H9 (cell line): ENCODE measurements at regions not wholly inside any gene's neighbourhood (a gene's known extent, or its start where the extent isn't known, plus 50 kb on each side); places are given as distances from the start of the nearest gene placed in this dataset.

Experiments
- DNase-seq: peaks from one replicate; pipeline ENCODE4 v3.0.0-alpha.2; 2017
- H2AFZ ChIP-seq: one replicate; pipeline ENCODE4 v1.6.1; 2013; ENCODE audit warnings: mild to moderate bottlenecking, low read length, control low read depth, moderate library complexity
- H2AK5ac ChIP-seq: 2 replicates; pipeline ENCODE4 v1.6.1; 2013; ENCODE audit warnings: low read length, control low read depth, mixed read lengths; ENCODE audit not compliant: insufficient read length
- H2BK120ac ChIP-seq: one replicate; pipeline ENCODE4 v1.6.1; 2013; ENCODE audit warnings: low read depth, mild to moderate bottlenecking, low read length, control low read depth, inconsistent platforms; ENCODE audit not compliant: poor library complexity, severe bottlenecking
- H2BK12ac ChIP-seq: 2 replicates; pipeline ENCODE4 v1.6.1; 2013; ENCODE audit warnings: low read length, control low read depth, mixed read lengths, low read depth; ENCODE audit not compliant: insufficient read length
- H2BK15ac ChIP-seq: 2 replicates; pipeline ENCODE4 v1.6.1; 2013; ENCODE audit warnings: low read depth, low read length, control low read depth
- H2BK20ac ChIP-seq: one replicate; pipeline ENCODE4 v1.6.1; 2013; ENCODE audit warnings: low read depth, mild to moderate bottlenecking, low read length, control low read depth, inconsistent platforms; ENCODE audit not compliant: poor library complexity, severe bottlenecking
- H2BK5ac ChIP-seq: 2 replicates; pipeline ENCODE4 v1.6.1; 2013; ENCODE audit warnings: low read length, control low read depth, mixed read lengths; ENCODE audit not compliant: insufficient read length
- H3K14ac ChIP-seq: 2 replicates; pipeline ENCODE4 v1.6.1; 2013; ENCODE audit warnings: low read length, control low read depth; ENCODE audit not compliant: insufficient read depth
- H3K18ac ChIP-seq: 2 replicates; pipeline ENCODE4 v1.6.1; 2013; ENCODE audit warnings: low read depth, mild to moderate bottlenecking, mixed read lengths, low read length, control low read depth; ENCODE audit not compliant: insufficient read length
- H3K23ac ChIP-seq: 2 replicates; pipeline ENCODE4 v1.6.1; 2013; ENCODE audit warnings: low read length, control low read depth, mixed read lengths, low read depth; ENCODE audit not compliant: insufficient read length
- H3K23me2 ChIP-seq: 2 replicates; pipeline ENCODE4 v1.6.1; 2013; ENCODE audit warnings: low read depth, mild to moderate bottlenecking, mixed read lengths, low read length, control low read depth; ENCODE audit not compliant: insufficient read length, poor library complexity, severe bottlenecking
- H3K27ac ChIP-seq: 2 replicates; pipeline ENCODE4 v1.5.1; 2013; ENCODE audit warnings: low read length, control low read depth, mixed read lengths, low read depth; ENCODE audit not compliant: insufficient read length
- H3K27me3 ChIP-seq: 2 replicates; pipeline ENCODE4 v1.6.1; 2013; ENCODE audit warnings: low read length, control low read depth, inconsistent platforms; ENCODE audit not compliant: insufficient read depth
- H3K4ac ChIP-seq: 2 replicates; pipeline ENCODE4 v1.6.1; 2013; ENCODE audit warnings: low read depth, mild to moderate bottlenecking, control low read depth, inconsistent platforms, low read length, moderate library complexity
- H3K4me1 ChIP-seq: 2 replicates; pipeline ENCODE4 v1.6.1; 2013; ENCODE audit warnings: low read length, control low read depth, inconsistent platforms; ENCODE audit not compliant: insufficient read depth
- H3K4me2 ChIP-seq: 2 replicates; pipeline ENCODE4 v1.6.1; 2013; ENCODE audit warnings: low read length, control low read depth, mixed read lengths; ENCODE audit not compliant: insufficient read length, insufficient read depth
- H3K56ac ChIP-seq: 2 replicates; pipeline ENCODE4 v1.6.1; 2013; ENCODE audit warnings: low read depth, mild to moderate bottlenecking, mixed read lengths, low read length, control low read depth; ENCODE audit not compliant: insufficient read length
- H3K79me1 ChIP-seq: 2 replicates; pipeline ENCODE4 v1.6.1; 2013; ENCODE audit warnings: low read depth, mild to moderate bottlenecking, moderate library complexity, low read length, control low read depth, inconsistent platforms; ENCODE audit not compliant: insufficient read depth, poor library complexity, severe bottlenecking
- H3K79me2 ChIP-seq: 2 replicates; pipeline ENCODE4 v1.6.1; 2013; ENCODE audit warnings: low read length, control low read depth, inconsistent platforms; ENCODE audit not compliant: insufficient read depth
- H3K9ac ChIP-seq: 2 replicates; pipeline ENCODE4 v1.6.1; 2013; ENCODE audit warnings: low read length, control low read depth, mixed read lengths; ENCODE audit not compliant: insufficient read length; ENCODE audit errors: extremely low read depth
- H3K9me3 ChIP-seq: one replicate; pipeline ENCODE4 v1.6.1; 2013; ENCODE audit warnings: low read depth, low read length, inconsistent platforms; ENCODE audit not compliant: control insufficient read depth
- H3T11ph ChIP-seq: one replicate; pipeline ENCODE4 v1.6.1; 2013; ENCODE audit warnings: mild to moderate bottlenecking, low read length, control low read depth, inconsistent platforms
- H4K20me1 ChIP-seq: one replicate; pipeline ENCODE4 v1.6.1; 2013; ENCODE audit not compliant: control insufficient read depth, insufficient read length, insufficient read depth
- H4K5ac ChIP-seq: 2 replicates; pipeline ENCODE4 v1.6.1; 2013; ENCODE audit warnings: low read depth, mild to moderate bottlenecking, mixed read lengths, low read length, control low read depth; ENCODE audit not compliant: insufficient read length
- H4K8ac ChIP-seq: replicated peaks from 2 replicates; pipeline ENCODE4 v1.6.1; 2013; ENCODE audit warnings: low read length, control low read depth, mixed read lengths, low read depth; ENCODE audit not compliant: insufficient read length
- H4K91ac ChIP-seq: 2 replicates; pipeline ENCODE4 v1.6.1; 2013; ENCODE audit warnings: low read depth, mild to moderate bottlenecking, moderate library complexity, mixed read lengths, low read length, control low read depth; ENCODE audit not compliant: insufficient read length
- H3K27ac Mint-ChIP-seq, 3 experiments: 2 replicates in 2 of 3; 3 replicates in 1 of 3; pipeline ENCODE4 v1.8.0; 2020 to 2021; ENCODE audit warnings: mixed read lengths in 3 of 3, mild to moderate bottlenecking in 1 of 3, moderate library complexity in 1 of 3
- H3K27me3 Mint-ChIP-seq: 2 replicates; pipeline ENCODE4 v1.8.0; 2021; ENCODE audit warnings: low read depth, mild to moderate bottlenecking, moderate library complexity, mixed read lengths
- H3K36me3 Mint-ChIP-seq, 3 experiments: 2 replicates in 2 of 3; 3 replicates in 1 of 3; pipeline ENCODE4 v1.8.0; 2020 to 2021; ENCODE audit warnings: low read depth in 3 of 3, mixed read lengths in 3 of 3; ENCODE audit not compliant: insufficient read depth in 1 of 3
- H3K4me1 Mint-ChIP-seq, 2 experiments: 2 replicates each; pipeline ENCODE4 v1.8.0; 2020; ENCODE audit warnings: mixed read lengths in 2 of 2
- H3K4me3 Mint-ChIP-seq, 2 experiments: 2 replicates in 1 of 2; 3 replicates in 1 of 2; pipeline ENCODE4 v1.8.0; 2020 to 2021; ENCODE audit warnings: mild to moderate bottlenecking in 2 of 2, mixed read lengths in 2 of 2, moderate library complexity in 1 of 2
- H3K9me3 Mint-ChIP-seq, 2 experiments: 2 replicates in 1 of 2; 3 replicates in 1 of 2; pipeline ENCODE4 v1.8.0; 2020; ENCODE audit warnings: mild to moderate bottlenecking in 2 of 2, mixed read lengths in 2 of 2, moderate library complexity in 1 of 2
- CTCF ChIP-seq: fragments of 200-600 bp; sonication (generic); conservative IDR thresholded peaks from 3 replicates; pipeline ENCODE4 v1.8.0; 2021; ENCODE audit warnings: antibody characterized with exemption, mild to moderate bottlenecking
- WGBS: extraction: QIAGEN DNeasy Blood & Tissue Kit; methylation state at CpG from one replicate; pipeline ENCODE4 v1.1.7; 2013; ENCODE audit warnings: missing lambda C conversion rate, low lambda C conversion rate, mixed read lengths; ENCODE audit not compliant: insufficient read length; ENCODE audit errors: extremely low coverage; 5-methylcytosine and 5-hydroxymethylcytosine counted together

DNA sequence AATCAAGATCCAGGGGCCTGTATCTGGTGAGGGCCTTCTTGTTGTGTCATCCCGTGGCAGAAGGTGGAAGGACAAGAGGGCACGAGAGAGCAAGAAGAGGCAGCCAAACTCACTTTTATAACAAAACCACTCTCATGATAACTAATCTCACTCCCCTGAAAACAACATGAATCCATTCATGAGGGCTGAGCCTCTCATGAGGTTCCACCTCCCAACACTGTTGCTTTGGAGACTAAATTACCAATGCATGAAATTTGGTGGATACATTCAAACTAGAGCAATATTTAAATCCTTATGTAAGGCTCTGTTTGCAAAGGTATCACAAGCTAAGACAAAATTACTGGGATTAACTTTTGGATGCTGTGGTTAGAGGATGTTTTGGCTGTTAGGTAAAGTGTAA lies 470.1 kb upstream of the NOVA1 start:
- Histone ChIP-seq H3K18ac (no peak overlapping the region), H4K91ac (no peak overlapping the region), H2BK20ac (no peak overlapping the region), H3K9me3 (no peaks in the 10 kb centered on the region), H2BK15ac (no peak overlapping the region), H3T11ph (no peak overlapping the region), H3K23ac (no peak overlapping the region), H3K27me3 (no peaks in the 10 kb centered on the region), H4K8ac (no peak overlapping the region), H2AK5ac (no peak overlapping the region), H3K14ac (no peak overlapping the region), H3K27ac (no peak overlapping the region), H2AFZ (no peak overlapping the region), H3K56ac (no peak overlapping the region), H3K79me2 (no peaks in the 10 kb centered on the region), H3K4ac (no peak overlapping the region), H2BK5ac (no peak overlapping the region), H3K4me1 (no peaks in the 10 kb centered on the region), H4K5ac (no peak overlapping the region), H3K79me1 (no peaks in the 10 kb centered on the region), H4K20me1 (no peaks in the 10 kb centered on the region), H3K23me2 (no peaks in the 10 kb centered on the region), H2BK12ac (no peak overlapping the region), H3K9ac (no peak overlapping the region), H3K4me2 (no peak overlapping the region), H2BK120ac (no peak overlapping the region)
- Mint-ChIP-seq H3K4me3 (no peak overlapping the region), H3K9me3 (no peaks in the 10 kb centered on the region), H3K27me3 (no peaks in the 10 kb centered on the region; the same call in 1 of the 2 replicates), H3K27ac (no peak overlapping the region), H3K4me1 (0 out of 4 replicates have a peak, but pooled peaks cover 0 to 2% of the 10 kb centered on the region in 2 experiments), H3K36me3 (no peaks in the 10 kb centered on the region)
- TF ChIP-seq CTCF, result no peak
- DNase-seq, result no peak
- WGBS, result no CpG with 5 or more reads among the region's 2 CpGs
